ENCODE measurements at regions not wholly inside any gene's neighbourhood (a gene's known extent, or its start where the extent isn't known, plus 50 kb on each side); places are given as distances from the start of the nearest gene placed in this dataset.

- no peak for TF ChIP-seq CTCF (conservative IDR thresholded peaks at IDR 0.05; ENCODE audit: low read length)
- TF ChIP-seq EZH2phosphoT487 (IDR thresholded peaks at IDR 0.05; ENCODE audit: borderline replicate concordance) = no peak
These were observed 145.8 kb downstream of the LCA5 start for GRCh38 chr6:79391480-79391879.
